ENCODE measurements at regions not wholly inside any gene's neighbourhood (a gene's known extent, or its start where the extent isn't known, plus 50 kb on each side); places are given as distances from the start of the nearest gene placed in this dataset.
A peak's percentile ranks its signal among the peaks of the same experiment; 100 is the strongest.

DNA sequence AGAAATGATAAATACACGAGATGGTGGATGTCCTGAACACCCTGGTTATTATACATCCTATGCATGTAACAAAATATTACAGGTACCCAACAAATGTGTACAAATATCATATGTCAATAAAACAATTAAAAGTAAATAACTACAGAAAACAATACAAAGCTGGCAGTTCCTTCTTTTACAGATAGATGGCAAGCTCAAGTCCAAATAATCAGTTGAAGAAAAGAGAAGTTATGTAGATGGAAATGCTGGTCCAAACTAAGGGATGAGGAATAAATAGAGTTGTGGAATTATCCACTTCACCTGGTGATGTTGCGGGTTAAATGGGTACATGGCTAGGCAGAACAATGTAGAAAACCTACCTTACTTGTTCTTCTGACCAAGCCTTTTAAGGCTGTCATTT lies 79.4 kb downstream of the PALM2AKAP2 start:
- Histone ChIP-seq H3K9me3 (no peaks in the 10 kb centered on the region), H3K4me1 (no peaks in the 10 kb centered on the region; the same call in 1 of the 2 replicates), H3K36me3 (no peaks in the 10 kb centered on the region), H3K4me2 (no peak overlapping the region), H3K27ac (no peak overlapping the region), H3K9ac (no peak overlapping the region), H4K20me1 (no peaks in the 10 kb centered on the region), H3K27me3 (no peaks in the 10 kb centered on the region), H3K4me3 (no peak overlapping the region)
- no peak for TF ChIP-seq Cebpa-rat (IDR thresholded peaks at IDR 0.05)

DNA sequence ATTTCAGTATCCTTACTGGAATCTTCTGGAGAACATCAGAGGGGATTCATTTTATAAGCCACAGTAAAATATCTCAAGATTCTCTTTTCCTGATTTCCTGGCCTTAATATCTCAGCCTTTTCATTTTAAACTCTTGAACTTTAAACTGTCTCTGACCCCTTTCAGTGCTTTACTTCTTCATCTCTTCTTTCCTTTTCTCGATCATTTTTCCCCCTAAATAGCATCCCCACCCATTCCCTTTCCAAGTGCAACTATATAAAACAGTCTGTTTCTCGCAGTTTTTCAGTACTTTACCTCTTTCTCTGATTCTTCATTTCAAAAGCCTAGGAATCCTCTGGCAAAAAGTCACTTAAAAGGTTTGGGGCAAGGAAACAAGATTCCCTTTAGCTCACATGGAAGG lies 80.5 kb downstream of the PALM2AKAP2 start:
- Histone ChIP-seq H3K9ac (no peak overlapping the region), H3K36me3 (no peaks in the 10 kb centered on the region), H3K4me1 (no peaks in the 10 kb centered on the region; the same call in 1 of the 2 replicates), H3K27me3 (no peaks in the 10 kb centered on the region), H3K9me3 (no peaks in the 10 kb centered on the region), H3K4me3 (no peak overlapping the region), H3K27ac (no peak overlapping the region), H3K4me2 (0 out of 2 replicates have a peak overlapping the region, but pooled peaks have one; percentile 6), H4K20me1 (no peaks in the 10 kb centered on the region)
- TF ChIP-seq Cebpa-rat (IDR thresholded peaks at IDR 0.05), result no peak

DNA sequence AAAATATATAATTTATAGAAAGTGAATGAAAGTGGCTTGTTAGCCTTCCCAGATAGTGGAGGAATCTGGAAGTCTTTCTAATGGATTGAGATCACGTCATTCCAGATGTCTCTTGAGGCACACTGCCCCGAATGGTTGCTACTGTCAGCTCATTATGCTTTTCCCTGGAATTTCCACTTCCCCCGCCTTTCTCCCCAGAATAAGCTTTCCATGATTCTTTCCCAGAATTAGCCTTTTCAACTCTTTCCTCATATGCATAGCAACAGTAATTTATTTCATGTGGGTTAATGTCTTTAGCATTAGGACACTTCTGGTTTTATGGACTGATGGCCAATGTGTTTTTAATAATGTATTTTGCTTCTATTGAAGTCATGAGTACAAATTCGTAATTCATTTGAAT lies 81.5 kb downstream of the PALM2AKAP2 start:
- H3K9me3 ChIP-seq, result no peaks in the 10 kb centered on the region
- H3K36me3 ChIP-seq, result no peaks in the 10 kb centered on the region
- no peaks in the 10 kb centered on the region for H3K27me3 ChIP-seq
- no peak overlapping the region for H3K4me3 ChIP-seq
- no peak overlapping the region for H3K9ac ChIP-seq
- no peaks in the 10 kb centered on the region for H4K20me1 ChIP-seq
- no peak overlapping the region for H3K27ac ChIP-seq
- H3K4me2 ChIP-seq, result no peak overlapping the region
- no peaks in the 10 kb centered on the region; the same call in 1 of the 2 replicates for H3K4me1 ChIP-seq
- no peak for TF ChIP-seq Cebpa-rat (IDR thresholded peaks at IDR 0.05)

DNA sequence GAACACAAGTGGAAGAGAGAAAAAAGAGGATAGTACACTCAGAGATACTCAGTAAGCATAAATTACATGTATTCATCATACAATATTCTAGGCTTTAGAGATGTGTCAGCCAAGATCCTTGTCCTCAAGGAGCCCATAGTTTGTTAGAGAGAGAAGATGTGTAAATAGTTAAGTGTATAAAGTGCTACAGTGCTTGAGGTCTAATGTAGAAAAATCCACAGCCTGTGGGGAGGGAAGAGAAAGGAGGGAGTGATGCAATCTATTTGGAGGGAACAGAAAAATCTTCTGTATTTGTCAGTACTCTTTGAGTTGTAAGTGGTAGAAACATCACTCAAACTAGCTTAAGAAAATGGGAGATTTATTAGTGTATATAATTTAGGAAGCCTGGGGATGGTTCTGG lies 81.9 kb downstream of the PALM2AKAP2 start:
- Histone ChIP-seq H4K20me1 (no peaks in the 10 kb centered on the region), H3K4me1 (no peaks in the 10 kb centered on the region; the same call in 1 of the 2 replicates), H3K9ac (no peak overlapping the region), H3K9me3 (no peaks in the 10 kb centered on the region), H3K4me3 (no peak overlapping the region), H3K4me2 (no peak overlapping the region), H3K27me3 (no peaks in the 10 kb centered on the region), H3K27ac (no peak overlapping the region), H3K36me3 (no peaks in the 10 kb centered on the region)
- TF ChIP-seq Cebpa-rat (IDR thresholded peaks at IDR 0.05), result no peak

DNA sequence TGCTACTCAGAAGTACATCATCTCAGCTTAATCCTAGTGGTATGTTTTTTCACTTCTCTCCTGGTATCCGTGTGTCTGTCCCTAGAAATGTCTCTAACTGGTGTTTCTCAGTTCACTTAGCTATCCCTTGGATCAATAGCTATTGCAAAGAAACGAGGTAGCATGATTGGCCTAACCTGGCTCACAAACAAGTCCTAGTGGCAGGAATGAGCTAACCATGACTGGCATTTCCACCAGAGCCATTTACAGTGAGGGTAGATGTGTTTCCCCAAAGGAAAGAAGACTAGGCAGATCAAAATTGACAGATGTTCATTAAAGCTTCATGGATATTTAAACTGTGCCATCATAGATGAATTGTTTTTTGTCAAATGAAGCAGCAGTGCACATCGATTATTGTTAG lies 82.5 kb downstream of the PALM2AKAP2 start:
- no peaks in the 10 kb centered on the region; the same call in 1 of the 2 replicates for H3K4me1 ChIP-seq

DNA sequence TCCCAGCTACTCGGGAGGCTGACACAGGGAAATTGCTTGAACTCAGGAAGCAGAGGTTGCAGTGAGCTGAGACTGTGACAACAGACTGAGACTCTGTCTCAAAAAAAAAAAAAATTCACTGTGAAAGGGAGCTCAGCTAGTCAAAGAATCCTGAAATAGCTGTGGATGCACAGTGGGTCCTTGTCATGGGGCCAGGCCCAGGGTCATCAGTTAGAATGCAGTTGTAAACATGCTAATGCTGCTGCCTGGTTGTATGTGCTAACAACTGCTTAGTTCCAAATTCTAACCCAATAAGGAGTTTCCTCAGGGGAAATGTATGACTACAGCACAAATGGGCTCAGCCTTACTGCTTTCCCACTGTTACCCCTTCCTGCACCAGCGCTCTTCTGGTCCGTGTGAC lies 84.0 kb downstream of the PALM2AKAP2 start:
- Histone ChIP-seq H4K20me1 (no peaks in the 10 kb centered on the region), H3K4me3 (no peak overlapping the region), H3K4me1 (no peaks in the 10 kb centered on the region; the same call in 1 of the 2 replicates), H3K27me3 (no peaks in the 10 kb centered on the region), H3K36me3 (no peaks in the 10 kb centered on the region), H3K9me3 (no peaks in the 10 kb centered on the region), H3K27ac (no peak overlapping the region), H3K9ac (no peak overlapping the region), H3K4me2 (no peak overlapping the region)
- TF ChIP-seq Cebpa-rat (IDR thresholded peaks at IDR 0.05), result no peak

More for the DNA sequence above, 82.5 kb downstream of the PALM2AKAP2 start:
- no peak overlapping the region for H3K27ac ChIP-seq
- no peak for TF ChIP-seq Cebpa-rat (IDR thresholded peaks at IDR 0.05)
- H3K9ac ChIP-seq, result no peak overlapping the region
- no peak overlapping the region for H3K4me3 ChIP-seq
- H4K20me1 ChIP-seq, result no peaks in the 10 kb centered on the region
- no peaks in the 10 kb centered on the region for H3K36me3 ChIP-seq
- no peaks in the 10 kb centered on the region for H3K27me3 ChIP-seq
- H3K9me3 ChIP-seq, result no peaks in the 10 kb centered on the region
- H3K4me2 ChIP-seq, result no peak overlapping the region

DNA sequence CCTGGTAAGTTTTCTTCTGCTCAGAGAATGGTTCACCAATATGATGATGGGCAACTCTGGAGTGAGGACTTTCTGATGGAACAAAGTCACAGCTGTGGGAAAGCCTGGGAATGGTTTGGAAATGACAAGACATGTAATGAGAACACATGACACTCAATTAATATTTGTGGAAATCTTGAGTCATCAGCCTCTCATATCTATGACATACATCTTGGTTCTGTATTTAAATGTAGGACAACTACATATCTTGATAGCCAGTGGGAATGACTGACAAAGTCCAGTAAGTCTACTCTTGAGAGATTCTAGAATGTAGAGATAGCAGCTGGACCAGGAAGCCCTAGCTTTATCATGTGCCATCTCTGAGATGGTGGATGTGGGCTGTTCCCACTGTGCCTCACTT lies 85.5 kb downstream of the PALM2AKAP2 start:
- Histone ChIP-seq H3K27ac (no peak overlapping the region), H3K36me3 (no peaks in the 10 kb centered on the region), H3K4me1 (no peaks in the 10 kb centered on the region), H3K4me2 (no peak overlapping the region), H3K9ac (no peak overlapping the region), H3K4me3 (no peak overlapping the region), H3K27me3 (no peaks in the 10 kb centered on the region), H4K20me1 (no peaks in the 10 kb centered on the region), H3K9me3 (no peaks in the 10 kb centered on the region)
- no peak for TF ChIP-seq Cebpa-rat (IDR thresholded peaks at IDR 0.05)

DNA sequence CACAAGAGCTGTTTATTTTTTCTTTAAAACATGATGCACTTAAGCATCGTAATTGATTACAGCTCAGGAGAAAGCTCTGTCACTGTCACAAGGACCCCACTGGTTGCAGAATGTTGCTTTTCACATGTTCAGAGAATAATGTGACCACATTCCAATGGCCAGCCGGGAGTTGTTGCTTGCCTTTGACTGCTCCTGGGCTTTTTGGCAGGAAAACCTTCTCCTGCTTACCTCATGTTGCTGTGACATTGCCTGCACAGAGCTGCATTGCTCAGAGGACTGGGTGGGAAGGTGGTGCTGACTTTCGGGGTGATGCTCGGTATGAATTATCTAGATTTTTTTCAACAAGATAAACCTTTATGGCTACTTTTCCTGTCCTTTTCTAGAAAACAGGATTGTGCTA lies 88.2 kb downstream of the PALM2AKAP2 start:
- H3K9me3 ChIP-seq, result no peaks in the 10 kb centered on the region
- H3K9ac ChIP-seq, result no peak overlapping the region
- TF ChIP-seq Cebpa-rat (IDR thresholded peaks at IDR 0.05), result no peak
- H3K4me2 ChIP-seq, result no peak overlapping the region
- no peaks in the 10 kb centered on the region for H3K4me1 ChIP-seq
- H3K4me3 ChIP-seq, result no peak overlapping the region
- no peaks in the 10 kb centered on the region for H3K27me3 ChIP-seq
- H3K36me3 ChIP-seq, result no peaks in the 10 kb centered on the region
- no peaks in the 10 kb centered on the region for H4K20me1 ChIP-seq
- no peak overlapping the region for H3K27ac ChIP-seq

DNA sequence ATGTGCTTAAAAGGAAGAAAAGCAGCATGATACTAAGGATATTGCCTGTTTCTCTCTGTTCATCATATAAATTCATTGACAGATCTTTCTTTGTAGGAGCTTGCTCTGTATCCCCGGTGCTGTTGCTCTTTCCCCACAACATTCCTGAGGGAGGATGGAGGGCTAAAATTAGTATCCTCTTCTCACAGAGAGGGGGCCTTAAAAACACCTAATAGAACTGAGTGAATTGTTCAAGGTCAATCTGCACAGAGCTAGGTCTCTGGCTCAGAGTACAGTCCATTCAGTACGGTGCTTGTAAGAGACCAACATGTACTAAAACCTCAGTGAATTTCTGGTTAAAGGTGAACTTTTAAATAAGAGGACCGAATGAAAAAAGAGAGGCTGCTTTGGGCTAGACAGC lies 88.7 kb downstream of the PALM2AKAP2 start:
- Histone ChIP-seq H4K20me1 (no peaks in the 10 kb centered on the region), H3K27me3 (no peaks in the 10 kb centered on the region), H3K4me3 (no peak overlapping the region), H3K4me1 (no peaks in the 10 kb centered on the region), H3K9me3 (no peaks in the 10 kb centered on the region), H3K9ac (no peak overlapping the region), H3K36me3 (no peaks in the 10 kb centered on the region), H3K27ac (no peak overlapping the region), H3K4me2 (no peak overlapping the region)
- no peak for TF ChIP-seq Cebpa-rat (IDR thresholded peaks at IDR 0.05)

DNA sequence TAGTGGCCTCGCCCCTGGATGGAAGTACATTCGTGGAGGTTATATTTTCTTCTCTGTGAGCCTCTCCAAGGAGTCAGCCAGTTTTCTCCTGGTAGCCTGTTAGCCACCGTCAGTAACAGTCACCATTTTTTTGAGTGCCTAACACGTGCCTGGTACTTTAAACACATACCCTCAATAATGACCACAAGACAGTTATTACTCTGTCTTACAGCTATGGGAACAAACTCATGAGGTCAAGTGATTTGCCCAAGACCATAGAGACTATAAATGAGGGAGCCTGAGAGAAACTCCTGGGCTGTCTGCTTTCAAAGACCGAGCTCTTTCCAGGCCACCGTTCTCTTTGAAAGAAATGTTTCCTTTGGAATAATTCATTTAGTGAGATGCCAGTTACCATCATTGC lies 90.4 kb downstream of the PALM2AKAP2 start:
- no peak overlapping the region for H3K27ac ChIP-seq
- no peaks in the 10 kb centered on the region for H3K9me3 ChIP-seq
- no peaks in the 10 kb centered on the region for H3K36me3 ChIP-seq
- no peak overlapping the region for H3K4me2 ChIP-seq
- no peaks in the 10 kb centered on the region for H3K27me3 ChIP-seq
- H3K9ac ChIP-seq, result no peak overlapping the region
- no peak for TF ChIP-seq Cebpa-rat (IDR thresholded peaks at IDR 0.05)
- no peak overlapping the region for H3K4me3 ChIP-seq
- H3K4me1 ChIP-seq, result no peaks in the 10 kb centered on the region
- no peaks in the 10 kb centered on the region for H4K20me1 ChIP-seq

DNA sequence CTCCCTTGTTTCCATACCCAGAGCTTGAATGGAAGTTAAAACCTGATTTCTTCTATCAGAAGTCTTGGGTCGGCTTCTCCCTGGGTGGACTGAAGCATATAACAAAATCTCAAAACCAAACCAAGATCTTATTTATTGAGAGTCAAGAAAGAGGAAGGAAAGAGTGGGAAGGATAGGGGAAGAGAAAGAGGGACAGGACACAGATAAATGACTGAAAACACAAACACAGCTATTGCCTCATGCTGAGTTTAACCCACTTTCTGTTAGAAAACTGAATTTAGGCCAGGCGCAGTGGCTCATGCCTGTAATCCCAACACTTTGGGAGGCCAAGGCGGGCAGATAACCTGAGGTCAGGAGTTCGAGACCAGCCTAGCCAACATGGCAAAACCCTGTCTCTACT lies 92.9 kb downstream of the PALM2AKAP2 start:
- H3K27me3 ChIP-seq, result no peaks in the 10 kb centered on the region
- no peak overlapping the region for H3K27ac ChIP-seq
- no peak overlapping the region for H3K4me2 ChIP-seq
- no peak overlapping the region for H3K9ac ChIP-seq
- H3K4me3 ChIP-seq, result no peak overlapping the region
- no peaks in the 10 kb centered on the region for H3K36me3 ChIP-seq
- no peak for TF ChIP-seq Cebpa-rat (IDR thresholded peaks at IDR 0.05)
- H3K9me3 ChIP-seq, result no peaks in the 10 kb centered on the region
- H3K4me1 ChIP-seq, result no peaks in the 10 kb centered on the region
- H4K20me1 ChIP-seq, result no peaks in the 10 kb centered on the region
